CD4-positive, alpha-beta memory T cell (primary cell): ENCODE measurements at regions not wholly inside any gene's neighbourhood (a gene's known extent, or its start where the extent isn't known, plus 50 kb on each side); places are given as distances from the start of the nearest gene placed in this dataset.

Experiments
- CTCF ChIA-PET: fragments of 350-600 bp; sonication (Branson Sonifier 250); formaldehyde crosslinking; loops from one replicate; lab custom pipeline; 2021; ENCODE audit warnings: inconsistent platforms; ENCODE audit not compliant: partially characterized antibody; lab: Charles Lee
- POLR2A ChIA-PET: fragments of 350-600 bp; sonication (Branson Sonifier 250); formaldehyde crosslinking; loops from one replicate; lab custom pipeline; 2021; ENCODE audit not compliant: partially characterized antibody; lab: Charles Lee
- DNase-seq, 5 donors: peaks; one replicate each; pipeline versions ENCODE4 v3.0.0 to v3.0.0-alpha.2; 2020 to 2022; ENCODE audit warnings: mixed read lengths in 1 of 5
- H3K27ac ChIP-seq: one replicate; pipeline ENCODE4 v1.7.0; 2013; ENCODE audit warnings: low read depth, low read length
- H3K27me3 ChIP-seq: 2 replicates; pipeline ENCODE4 v1.7.0; 2013; ENCODE audit warnings: mild to moderate bottlenecking, low read length, moderate library complexity; ENCODE audit not compliant: insufficient read depth
- H3K36me3 ChIP-seq: 2 replicates; pipeline ENCODE4 v1.7.0; 2013; ENCODE audit warnings: mild to moderate bottlenecking, low read length, moderate library complexity; ENCODE audit not compliant: insufficient read depth
- H3K4me1 ChIP-seq: 2 replicates; pipeline ENCODE4 v1.7.0; 2013; ENCODE audit warnings: mild to moderate bottlenecking, low read length, moderate library complexity; ENCODE audit not compliant: insufficient read depth
- H3K4me3 ChIP-seq, 2 donors: one replicate each; pipeline ENCODE4 v1.7.0; 2013; ENCODE audit warnings: low read length in 2 of 2, mild to moderate bottlenecking in 1 of 2
- H3K9me3 ChIP-seq, 2 donors: one replicate each; pipeline ENCODE4 v1.7.0; 2013; ENCODE audit warnings: low read length in 2 of 2, control low read depth in 1 of 2; ENCODE audit not compliant: control insufficient read depth in 1 of 2
- H3K27ac Mint-ChIP-seq, 7 donors: one replicate each; pipeline ENCODE4 v1.8.0; 2020 to 2021; ENCODE audit warnings: mixed read lengths in 7 of 7, mild to moderate bottlenecking in 6 of 7, inconsistent platforms in 3 of 7, moderate library complexity in 3 of 7
- H3K27me3 Mint-ChIP-seq, 2 donors: one replicate each; pipeline ENCODE4 v1.8.0; 2020 to 2021; ENCODE audit warnings: mixed read lengths in 2 of 2
- H3K36me3 Mint-ChIP-seq, 2 donors: one replicate each; pipeline ENCODE4 v1.8.0; 2020 to 2021; ENCODE audit warnings: mixed read lengths in 2 of 2, inconsistent platforms in 1 of 2, mild to moderate bottlenecking in 1 of 2
- H3K4me1 Mint-ChIP-seq, 4 donors: one replicate each; pipeline ENCODE4 v1.8.0; 2020 to 2021; ENCODE audit warnings: mixed read lengths in 4 of 4, mild to moderate bottlenecking in 1 of 4
- H3K4me3 Mint-ChIP-seq, 8 donors: one replicate each; pipeline ENCODE4 v1.8.0; 2020 to 2021; ENCODE audit warnings: mixed read lengths in 8 of 8, mild to moderate bottlenecking in 7 of 8, moderate library complexity in 6 of 8, inconsistent platforms in 3 of 8
- H3K9me3 Mint-ChIP-seq, 8 donors: one replicate each; pipeline ENCODE4 v1.8.0; 2020 to 2021; ENCODE audit warnings: mixed read lengths in 8 of 8, mild to moderate bottlenecking in 5 of 8, inconsistent platforms in 3 of 8, moderate library complexity in 1 of 8
- intact Hi-C: fragments of 100-400 bp; cut with micrococcal nuclease; formaldehyde crosslinking; loops from one replicate; pipeline ENCODE4 v1.15.1; 2023

- Mint-ChIP-seq H3K27ac (no peak overlapping the region), H3K9me3 (peaks cover 0 to 2% (median 0%) of the 10 kb centered on the region in 8 donors), H3K4me3 (no peak overlapping the region), H3K27me3 (peaks cover 0 to 1% of the 10 kb centered on the region in 2 donors), H3K4me1 (no peaks in the 10 kb centered on the region), H3K36me3 (no peaks in the 10 kb centered on the region)
- H3K9me3 ChIP-seq: no peaks in the 10 kb centered on the region
- intact Hi-C loops: no loop called here
- no peak overlapping the region for H3K27ac ChIP-seq
- H3K4me3 ChIP-seq: no peak overlapping the region
- H3K27me3 ChIP-seq: no peaks in the 10 kb centered on the region
- CTCF ChIA-PET: no interaction called here
- DNase-seq: no peak
- H3K4me1 ChIP-seq: no peaks in the 10 kb centered on the region
- POLR2A ChIA-PET: no interaction called here
- no peaks in the 10 kb centered on the region for H3K36me3 ChIP-seq
These were observed 230.5 kb downstream of the MBD2 start for GRCh38 chr18:53994016-53994415.

GRCh38 chr18:53991805-53992204 is 232.7 kb downstream of the MBD2 start:
- ChIA-PET CTCF (no interaction called here), POLR2A (no interaction called here)
- no peaks in the 10 kb centered on the region for H3K27me3 ChIP-seq
- Mint-ChIP-seq H3K4me1 (no peaks in the 10 kb centered on the region), H3K9me3 (peaks cover 0 to 5% (median 0%) of the 10 kb centered on the region in 8 donors), H3K4me3 (no peak overlapping the region), H3K27ac (no peak overlapping the region), H3K36me3 (no peaks in the 10 kb centered on the region), H3K27me3 (no peaks in the 10 kb centered on the region)
- no peak overlapping the region for H3K4me3 ChIP-seq
- no peaks in the 10 kb centered on the region for H3K9me3 ChIP-seq
- H3K4me1 ChIP-seq: no peaks in the 10 kb centered on the region
- H3K27ac ChIP-seq: no peak overlapping the region
- no peaks in the 10 kb centered on the region for H3K36me3 ChIP-seq
- intact Hi-C loops: no loop called here
- no peak for DNase-seq

- Histone ChIP-seq H3K27ac (no peak overlapping the region), H3K4me3 (no peak overlapping the region), H3K9me3 (no peaks in the 10 kb centered on the region), H3K4me1 (no peaks in the 10 kb centered on the region), H3K27me3 (no peaks in the 10 kb centered on the region), H3K36me3 (no peaks in the 10 kb centered on the region)
- Mint-ChIP-seq H3K9me3 (peaks cover 0 to 5% (median 0%) of the 10 kb centered on the region in 8 donors), H3K27ac (no peak overlapping the region), H3K4me3 (no peak overlapping the region), H3K36me3 (no peaks in the 10 kb centered on the region), H3K4me1 (no peaks in the 10 kb centered on the region), H3K27me3 (no peaks in the 10 kb centered on the region)
- ChIA-PET POLR2A (no interaction called here), CTCF (no interaction called here)
- DNase-seq: no peak
- intact Hi-C loops: no loop called here
These were observed 233.3 kb downstream of the MBD2 start for GRCh38 chr18:53991202-53991601.

- Mint-ChIP-seq H3K36me3 (no peaks in the 10 kb centered on the region), H3K9me3 (peaks cover 0 to 5% (median 0%) of the 10 kb centered on the region in 8 donors), H3K27ac (no peak overlapping the region), H3K4me3 (no peak overlapping the region), H3K4me1 (no peaks in the 10 kb centered on the region), H3K27me3 (no peaks in the 10 kb centered on the region)
- Histone ChIP-seq H3K4me3 (no peak overlapping the region), H3K36me3 (no peaks in the 10 kb centered on the region), H3K9me3 (no peaks in the 10 kb centered on the region), H3K4me1 (no peaks in the 10 kb centered on the region), H3K27me3 (no peaks in the 10 kb centered on the region), H3K27ac (no peak overlapping the region)
- ChIA-PET POLR2A (no interaction called here), CTCF (no interaction called here)
- intact Hi-C loops: no loop called here
- no peak for DNase-seq
These were observed 234.0 kb downstream of the MBD2 start for GRCh38 chr18:53990485-53990884.

- peaks cover 0 to 16% (median 11%) of the 10 kb centered on the region in 8 donors for H3K9me3 Mint-ChIP-seq
- Histone ChIP-seq H3K9me3 (no peaks in the 10 kb centered on the region), H3K36me3 (no peaks in the 10 kb centered on the region), H3K4me3 (no peak overlapping the region), H3K27ac (no peak overlapping the region), H3K27me3 (peaks cover 4% of the 10 kb centered on the region), H3K4me1 (no peaks in the 10 kb centered on the region)
- CTCF ChIA-PET: no interaction called here
- H3K36me3 Mint-ChIP-seq: no peaks in the 10 kb centered on the region
- peaks cover 2 to 10% of the 10 kb centered on the region in 2 donors for H3K27me3 Mint-ChIP-seq
- H3K4me3 Mint-ChIP-seq: no peak overlapping the region
- no peak overlapping the region for H3K27ac Mint-ChIP-seq
- H3K4me1 Mint-ChIP-seq: no peaks in the 10 kb centered on the region
- intact Hi-C loops: no loop called here
- DNase-seq: no peak
- POLR2A ChIA-PET: no interaction called here
These were observed 240.4 kb downstream of the MBD2 start for GRCh38 chr18:53984021-53984420.

- H3K4me1 Mint-ChIP-seq: no peaks in the 10 kb centered on the region
- Histone ChIP-seq H3K9me3 (no peaks in the 10 kb centered on the region), H3K27ac (no peak overlapping the region), H3K4me1 (no peaks in the 10 kb centered on the region), H3K36me3 (no peaks in the 10 kb centered on the region), H3K27me3 (no peaks in the 10 kb centered on the region), H3K4me3 (no peak overlapping the region)
- peaks cover 0 to 1% of the 10 kb centered on the region in 2 donors for H3K36me3 Mint-ChIP-seq
- H3K4me3 Mint-ChIP-seq: no peak overlapping the region
- intact Hi-C loops: no loop called here
- H3K9me3 Mint-ChIP-seq: peaks cover 0 to 33% (median 16%) of the 10 kb centered on the region in 8 donors
- no peak overlapping the region for H3K27ac Mint-ChIP-seq
- no peak for DNase-seq
- ChIA-PET CTCF (no interaction called here), POLR2A (no interaction called here)
- peaks cover 0 to 1% of the 10 kb centered on the region in 2 donors for H3K27me3 Mint-ChIP-seq
These were observed 253.1 kb downstream of the MBD2 start for GRCh38 chr18:53971331-53971730.

GRCh38 chr18:53952700-53953099 is 271.8 kb downstream of the MBD2 start:
- H3K36me3 ChIP-seq: no peaks in the 10 kb centered on the region
- no peak overlapping the region for H3K4me3 ChIP-seq
- Mint-ChIP-seq H3K27ac (no peak overlapping the region), H3K4me1 (no peaks in the 10 kb centered on the region), H3K27me3 (peaks cover 0 to 4% of the 10 kb centered on the region in 2 donors), H3K36me3 (no peaks in the 10 kb centered on the region), H3K9me3 (peaks cover 0 to 7% (median 0%) of the 10 kb centered on the region in 8 donors), H3K4me3 (no peak overlapping the region)
- CTCF ChIA-PET: no interaction called here
- H3K27ac ChIP-seq: no peak overlapping the region
- no peaks in the 10 kb centered on the region for H3K27me3 ChIP-seq
- no peaks in the 10 kb centered on the region for H3K9me3 ChIP-seq
- POLR2A ChIA-PET: no interaction called here
- intact Hi-C loops: no loop called here
- no peaks in the 10 kb centered on the region for H3K4me1 ChIP-seq
- no peak for DNase-seq

GRCh38 chr18:53950545-53950944 is 273.9 kb downstream of the MBD2 start:
- H3K27me3 Mint-ChIP-seq: peaks cover 0 to 4% of the 10 kb centered on the region in 2 donors
- H3K4me3 Mint-ChIP-seq: no peak overlapping the region
- H3K27ac ChIP-seq: no peak overlapping the region
- H3K36me3 ChIP-seq: no peaks in the 10 kb centered on the region
- H3K9me3 ChIP-seq: no peaks in the 10 kb centered on the region
- H3K27me3 ChIP-seq: no peaks in the 10 kb centered on the region
- peaks cover 0 to 11% (median 0%) of the 10 kb centered on the region in 8 donors for H3K9me3 Mint-ChIP-seq
- H3K36me3 Mint-ChIP-seq: no peaks in the 10 kb centered on the region
- H3K27ac Mint-ChIP-seq: no peak overlapping the region
- no peaks in the 10 kb centered on the region for H3K4me1 Mint-ChIP-seq
- ChIA-PET POLR2A (no interaction called here), CTCF (no interaction called here)
- H3K4me3 ChIP-seq: no peak overlapping the region
- intact Hi-C loops: no loop called here
- DNase-seq: no peak
- no peaks in the 10 kb centered on the region for H3K4me1 ChIP-seq
